MG63 (cell line): ENCODE measurements at regions not wholly inside any gene's neighbourhood (a gene's known extent, or its start where the extent isn't known, plus 50 kb on each side); places are given as distances from the start of the nearest gene placed in this dataset.

Experiments
- DNase-seq: peaks from one replicate; pipeline ENCODE4 v3.0.0-alpha.2; 2020
- H3K27me3 ChIP-seq: fragments of 250-450 bp; sonication (Bioruptor Pico); 2 replicates; pipeline ENCODE4 v1.5.1; 2020; ENCODE audit warnings: mild to moderate bottlenecking, moderate library complexity
- H3K36me3 ChIP-seq: fragments of 250-450 bp; sonication (Bioruptor Pico); 2 replicates; pipeline ENCODE4 v1.5.1; 2020; ENCODE audit warnings: mild to moderate bottlenecking, moderate library complexity
- H3K4me3 ChIP-seq: fragments of 250-450 bp; sonication (Bioruptor Pico); 2 replicates; pipeline ENCODE4 v1.5.1; 2020; ENCODE audit warnings: mild to moderate bottlenecking, moderate library complexity
- H3K9me3 ChIP-seq: fragments of 250-450 bp; sonication (Bioruptor Pico); 2 replicates; pipeline ENCODE4 v1.5.1; 2020; ENCODE audit warnings: mild to moderate bottlenecking, moderate library complexity

GRCh38 chr2:19218166-19218565, 140.3 kb downstream of the OSR1 start:
- Histone ChIP-seq H3K4me3 (no peak overlapping the region), H3K9me3 (no peaks in the 10 kb centered on the region), H3K36me3 (no peaks in the 10 kb centered on the region), H3K27me3 (no peaks in the 10 kb centered on the region)
- no peak for DNase-seq

- no peaks in the 10 kb centered on the region for H3K9me3 ChIP-seq
- no peak overlapping the region for H3K4me3 ChIP-seq
- no peaks in the 10 kb centered on the region for H3K27me3 ChIP-seq
- no peaks in the 10 kb centered on the region for H3K36me3 ChIP-seq
- DNase-seq, result no peak
Measured at GRCh38 chr2:19216676-19217602, 141.5 kb downstream of the OSR1 start.

- DNase-seq, result no peak
- Histone ChIP-seq H3K27me3 (no peaks in the 10 kb centered on the region), H3K9me3 (no peaks in the 10 kb centered on the region), H3K4me3 (no peak overlapping the region), H3K36me3 (no peaks in the 10 kb centered on the region)
Measured at GRCh38 chr2:19216238-19216637, 142.2 kb downstream of the OSR1 start.

- Histone ChIP-seq H3K4me3 (no peak overlapping the region), H3K36me3 (no peaks in the 10 kb centered on the region), H3K27me3 (no peaks in the 10 kb centered on the region), H3K9me3 (no peaks in the 10 kb centered on the region)
- no peak for DNase-seq
Measured at GRCh38 chr2:19214682-19215391, 143.6 kb downstream of the OSR1 start.

GRCh38 chr2:19209575-19210341, 148.7 kb downstream of the OSR1 start:
- no peak for DNase-seq
- no peaks in the 10 kb centered on the region for H3K27me3 ChIP-seq
- H3K36me3 ChIP-seq, result no peaks in the 10 kb centered on the region
- H3K4me3 ChIP-seq, result no peak overlapping the region
- no peaks in the 10 kb centered on the region for H3K9me3 ChIP-seq

GRCh38 chr2:19208479-19209199, 149.8 kb downstream of the OSR1 start:
- Histone ChIP-seq H3K27me3 (no peaks in the 10 kb centered on the region), H3K4me3 (no peak overlapping the region), H3K9me3 (no peaks in the 10 kb centered on the region), H3K36me3 (no peaks in the 10 kb centered on the region)
- no peak for DNase-seq

GRCh38 chr2:19207452-19207851, 151.0 kb downstream of the OSR1 start:
- Histone ChIP-seq H3K36me3 (no peaks in the 10 kb centered on the region), H3K27me3 (no peaks in the 10 kb centered on the region), H3K4me3 (no peak overlapping the region), H3K9me3 (no peaks in the 10 kb centered on the region)
- no peak for DNase-seq

GRCh38 chr2:19205983-19206533, 152.4 kb downstream of the OSR1 start:
- no peak for DNase-seq
- Histone ChIP-seq H3K36me3 (no peaks in the 10 kb centered on the region), H3K27me3 (no peaks in the 10 kb centered on the region), H3K9me3 (no peaks in the 10 kb centered on the region), H3K4me3 (no peak overlapping the region)

- Histone ChIP-seq H3K4me3 (no peak overlapping the region), H3K36me3 (no peaks in the 10 kb centered on the region), H3K9me3 (no peaks in the 10 kb centered on the region), H3K27me3 (no peaks in the 10 kb centered on the region)
- DNase-seq, result no peak
Measured at GRCh38 chr2:19203866-19204265, 154.6 kb downstream of the OSR1 start.

GRCh38 chr2:19201911-19202462, 156.4 kb downstream of the OSR1 start:
- H3K9me3 ChIP-seq, result peaks cover 3% of the 10 kb centered on the region; the same call in 1 of the 2 replicates
- no peaks in the 10 kb centered on the region for H3K27me3 ChIP-seq
- no peaks in the 10 kb centered on the region for H3K36me3 ChIP-seq
- no peak for DNase-seq
- no peak overlapping the region for H3K4me3 ChIP-seq

GRCh38 chr2:19198381-19198780, 160.0 kb downstream of the OSR1 start:
- no peak for DNase-seq
- Histone ChIP-seq H3K36me3 (no peaks in the 10 kb centered on the region), H3K9me3 (peaks cover 3% of the 10 kb centered on the region; the same call in 1 of the 2 replicates), H3K4me3 (no peak overlapping the region), H3K27me3 (no peaks in the 10 kb centered on the region)

- no peak overlapping the region for H3K4me3 ChIP-seq
- H3K36me3 ChIP-seq, result no peaks in the 10 kb centered on the region
- no peaks in the 10 kb centered on the region for H3K27me3 ChIP-seq
- H3K9me3 ChIP-seq, result peaks cover 3% of the 10 kb centered on the region; the same call in 1 of the 2 replicates
- DNase-seq, result no peak
Measured at GRCh38 chr2:19195661-19196060, 162.8 kb downstream of the OSR1 start.

GRCh38 chr2:19189391-19189790, 169.0 kb downstream of the OSR1 start:
- H3K27me3 ChIP-seq, result no peaks in the 10 kb centered on the region
- no peaks in the 10 kb centered on the region for H3K36me3 ChIP-seq
- no peak for DNase-seq
- no peaks in the 10 kb centered on the region for H3K9me3 ChIP-seq
- no peak overlapping the region for H3K4me3 ChIP-seq

- no peak for DNase-seq
- no peaks in the 10 kb centered on the region for H3K27me3 ChIP-seq
- H3K9me3 ChIP-seq, result no peaks in the 10 kb centered on the region
- H3K36me3 ChIP-seq, result no peaks in the 10 kb centered on the region
- H3K4me3 ChIP-seq, result no peak overlapping the region
Measured at GRCh38 chr2:19187323-19188020, 171.0 kb downstream of the OSR1 start.

GRCh38 chr2:19185086-19185485, 173.3 kb downstream of the OSR1 start:
- peak; percentile 33 for DNase-seq
- Histone ChIP-seq H3K27me3 (no peaks in the 10 kb centered on the region), H3K4me3 (no peak overlapping the region), H3K9me3 (peaks cover 3% of the 10 kb centered on the region; the same call in 1 of the 2 replicates), H3K36me3 (no peaks in the 10 kb centered on the region)
